Omental fat pad (tissue), 3 donors: ENCODE measurements at regions not wholly inside any gene's neighbourhood (a gene's known extent, or its start where the extent isn't known, plus 50 kb on each side); places are given as distances from the start of the nearest gene placed in this dataset.
"Not testable (repeated sequence)": the region's sequence is repeated elsewhere in the genome, so short reads cannot be mapped to it uniquely, and the experiment has no call there.

Experiments
- ATAC-seq: fragments of 150-250 bp; one replicate; pipeline ENCODE4 v1.9.1; 2016; ENCODE audit warnings: mild to moderate bottlenecking, moderate library complexity; ENCODE audit not compliant: low FRiP score
- DNase-seq: peaks from one replicate; pipeline ENCODE4 v3.0.0-alpha.2; 2019; ENCODE audit warnings: low spot score
- CTCF ChIP-seq, 3 donors: fragments of 450-650 bp; IDR thresholded peaks; one replicate each; pipeline ENCODE4 v1.5.1; 2016 to 2017; ENCODE audit warnings: antibody characterized with exemption in 3 of 3, mild to moderate bottlenecking in 3 of 3, moderate library complexity in 2 of 3

GRCh38 chr2:176423819-176424218, 154.6 kb downstream of the MTX2 start:
- TF ChIP-seq CTCF (IDR thresholded peaks at IDR 0.05): no peak
- DNase-seq (no peak), ATAC-seq (no peak)

GRCh38 chr2:176424746-176425145, 155.5 kb downstream of the MTX2 start:
- no peak for ATAC-seq
- TF ChIP-seq CTCF (IDR thresholded peaks at IDR 0.05): no peak
- DNase-seq: no peak

- DNase-seq (no peak), ATAC-seq (no peak)
- no peak for TF ChIP-seq CTCF (IDR thresholded peaks at IDR 0.05)
Observed at GRCh38 chr2:176427549-176427948, 158.3 kb downstream of the MTX2 start.

- DNase-seq, ATAC-seq: not testable (repeated sequence)
Observed at GRCh38 chr2:176428944-176429469, 159.8 kb downstream of the MTX2 start.

GRCh38 chr2:176432434-176432833, 163.2 kb downstream of the MTX2 start:
- DNase-seq (no peak), ATAC-seq (no peak)
- TF ChIP-seq CTCF (IDR thresholded peaks at IDR 0.05): no peak

- ATAC-seq (no peak), DNase-seq (no peak)
- TF ChIP-seq CTCF (IDR thresholded peaks at IDR 0.05): no peak
Observed at GRCh38 chr2:176435729-176436128, 166.5 kb downstream of the MTX2 start.

GRCh38 chr2:176443946-176444345, 174.7 kb downstream of the MTX2 start:
- no peak for DNase-seq
- ATAC-seq: no peak
- no peak for TF ChIP-seq CTCF (IDR thresholded peaks at IDR 0.05)

GRCh38 chr2:176445956-176446355, 176.7 kb downstream of the MTX2 start:
- DNase-seq: no peak
- ATAC-seq: no peak
- TF ChIP-seq CTCF (IDR thresholded peaks at IDR 0.05): no peak
